DND-41 (cell line): ENCODE measurements at regions not wholly inside any gene's neighbourhood (a gene's known extent, or its start where the extent isn't known, plus 50 kb on each side); places are given as distances from the start of the nearest gene placed in this dataset.

Experiments used
- EZH2 ChIP-seq: IDR thresholded peaks from 3 replicates; pipeline ENCODE4 v1.6.1; 2012; ENCODE audit warnings: borderline replicate concordance, low read depth, mild to moderate bottlenecking, moderate library complexity, low read length, inconsistent platforms; ENCODE audit not compliant: severe bottlenecking
- TF ChIP-seq, protein P1 (sequence below): IDR thresholded peaks from 2 replicates; pipeline ENCODE4 v1.5.1; 2012; ENCODE audit warnings: borderline replicate concordance, low read length, moderate library complexity, mild to moderate bottlenecking; ENCODE audit not compliant: poor library complexity, severe bottlenecking; ENCODE audit errors: extremely low read depth

DNA sequence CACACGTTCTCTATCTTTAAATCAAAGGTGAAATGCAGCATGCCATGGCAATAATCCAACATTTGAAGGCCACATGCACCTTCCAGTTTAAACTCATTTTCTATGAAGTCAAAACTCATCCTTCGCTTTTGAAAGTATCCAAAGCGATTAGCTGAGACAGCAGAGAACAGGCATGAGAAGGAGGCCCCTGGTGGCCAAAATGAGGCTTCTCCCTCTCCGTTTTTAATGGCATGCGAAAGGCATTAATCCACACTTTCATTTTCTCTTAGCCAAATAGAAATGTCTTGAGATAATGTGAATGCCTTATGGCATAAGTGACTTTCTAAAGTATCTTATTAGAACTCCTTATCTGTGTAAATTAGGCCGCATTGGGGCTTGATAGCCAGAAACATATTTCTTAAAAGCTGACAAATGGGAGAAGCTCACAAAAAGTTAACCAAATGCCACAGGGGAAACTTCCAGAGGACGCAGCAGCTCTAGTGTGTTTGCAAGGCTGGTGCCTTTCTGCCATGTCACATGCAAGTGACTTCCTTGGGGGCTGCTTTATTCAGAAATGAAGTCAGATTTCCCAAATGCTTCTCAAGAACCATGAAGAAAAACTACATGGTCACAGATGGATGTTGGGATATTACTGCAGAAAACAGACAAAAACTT is 1189.6 kb downstream of the SORCS1 start:
- TF ChIP-seq, protein P1, sequence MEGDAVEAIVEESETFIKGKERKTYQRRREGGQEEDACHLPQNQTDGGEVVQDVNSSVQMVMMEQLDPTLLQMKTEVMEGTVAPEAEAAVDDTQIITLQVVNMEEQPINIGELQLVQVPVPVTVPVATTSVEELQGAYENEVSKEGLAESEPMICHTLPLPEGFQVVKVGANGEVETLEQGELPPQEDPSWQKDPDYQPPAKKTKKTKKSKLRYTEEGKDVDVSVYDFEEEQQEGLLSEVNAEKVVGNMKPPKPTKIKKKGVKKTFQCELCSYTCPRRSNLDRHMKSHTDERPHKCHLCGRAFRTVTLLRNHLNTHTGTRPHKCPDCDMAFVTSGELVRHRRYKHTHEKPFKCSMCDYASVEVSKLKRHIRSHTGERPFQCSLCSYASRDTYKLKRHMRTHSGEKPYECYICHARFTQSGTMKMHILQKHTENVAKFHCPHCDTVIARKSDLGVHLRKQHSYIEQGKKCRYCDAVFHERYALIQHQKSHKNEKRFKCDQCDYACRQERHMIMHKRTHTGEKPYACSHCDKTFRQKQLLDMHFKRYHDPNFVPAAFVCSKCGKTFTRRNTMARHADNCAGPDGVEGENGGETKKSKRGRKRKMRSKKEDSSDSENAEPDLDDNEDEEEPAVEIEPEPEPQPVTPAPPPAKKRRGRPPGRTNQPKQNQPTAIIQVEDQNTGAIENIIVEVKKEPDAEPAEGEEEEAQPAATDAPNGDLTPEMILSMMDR = peak; percentile 17
- no peak for TF ChIP-seq EZH2
